ENCODE measurements at regions not wholly inside any gene's neighbourhood (a gene's known extent, or its start where the extent isn't known, plus 50 kb on each side); places are given as distances from the start of the nearest gene placed in this dataset.

DNA sequence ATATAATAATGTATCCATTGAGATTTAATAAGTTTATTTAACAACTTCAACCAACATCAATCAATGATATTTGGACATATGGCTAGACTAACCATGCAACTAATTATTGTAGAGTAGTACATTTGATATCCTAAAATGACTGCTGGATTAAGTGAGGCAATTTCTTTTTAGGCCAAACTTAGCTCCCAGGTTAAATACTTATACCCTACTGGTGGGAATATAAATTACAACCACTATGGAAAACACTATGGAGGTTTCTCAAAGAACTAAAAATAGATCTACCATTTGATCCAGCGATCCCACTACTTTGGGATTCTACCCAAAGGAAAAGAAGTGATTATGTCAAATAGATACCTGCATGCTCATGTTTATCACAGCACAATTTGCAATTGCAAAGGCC, 345.8 kb downstream of the RBM26 start:
- Histone ChIP-seq H3K4me3 (no peak overlapping the region), H3K4me1 (no peaks in the 10 kb centered on the region), H3K36me3 (replicated peaks in 1 of 2; ENCODE audit: insufficient read depth in 1 of 2, low read depth in 2 of 2) (no peaks in the 10 kb centered on the region), H3K27ac (no peak overlapping the region), H3K9me3 (no peaks in the 10 kb centered on the region), H3K27me3 (no peaks in the 10 kb centered on the region)
- ATAC-seq (no peak), DNase-seq (no peak)
- no peak for TF ChIP-seq POLR2A (IDR thresholded peaks at IDR 0.05)
- TF ChIP-seq, protein P1, sequence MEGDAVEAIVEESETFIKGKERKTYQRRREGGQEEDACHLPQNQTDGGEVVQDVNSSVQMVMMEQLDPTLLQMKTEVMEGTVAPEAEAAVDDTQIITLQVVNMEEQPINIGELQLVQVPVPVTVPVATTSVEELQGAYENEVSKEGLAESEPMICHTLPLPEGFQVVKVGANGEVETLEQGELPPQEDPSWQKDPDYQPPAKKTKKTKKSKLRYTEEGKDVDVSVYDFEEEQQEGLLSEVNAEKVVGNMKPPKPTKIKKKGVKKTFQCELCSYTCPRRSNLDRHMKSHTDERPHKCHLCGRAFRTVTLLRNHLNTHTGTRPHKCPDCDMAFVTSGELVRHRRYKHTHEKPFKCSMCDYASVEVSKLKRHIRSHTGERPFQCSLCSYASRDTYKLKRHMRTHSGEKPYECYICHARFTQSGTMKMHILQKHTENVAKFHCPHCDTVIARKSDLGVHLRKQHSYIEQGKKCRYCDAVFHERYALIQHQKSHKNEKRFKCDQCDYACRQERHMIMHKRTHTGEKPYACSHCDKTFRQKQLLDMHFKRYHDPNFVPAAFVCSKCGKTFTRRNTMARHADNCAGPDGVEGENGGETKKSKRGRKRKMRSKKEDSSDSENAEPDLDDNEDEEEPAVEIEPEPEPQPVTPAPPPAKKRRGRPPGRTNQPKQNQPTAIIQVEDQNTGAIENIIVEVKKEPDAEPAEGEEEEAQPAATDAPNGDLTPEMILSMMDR (IDR thresholded peaks at IDR 0.05) = no peak
- WGBS, 2 donors = 71 to 74% methylated on average over 1 of the region's 1 CpG
- intact Hi-C loops (cut with DNase I) = no loop called here

- no peaks in the 10 kb centered on the region for H3K9me3 ChIP-seq
- H3K36me3 ChIP-seq (replicated peaks in 1 of 2; ENCODE audit: insufficient read depth in 1 of 2, low read depth in 2 of 2) = no peaks in the 10 kb centered on the region
- DNase-seq = no peak
- no peak overlapping the region for H3K27ac ChIP-seq
- WGBS, 2 donors = 66 to 70% methylated on average over 6 of the region's 6 CpGs
- no peaks in the 10 kb centered on the region for H3K4me1 ChIP-seq
- no peaks in the 10 kb centered on the region for H3K27me3 ChIP-seq
- no peak for ATAC-seq
- TF ChIP-seq POLR2A (IDR thresholded peaks at IDR 0.05) = no peak
- TF ChIP-seq, protein P1 (IDR thresholded peaks at IDR 0.05) = no peak
- intact Hi-C loops (cut with DNase I) = no loop called here
- no peak overlapping the region for H3K4me3 ChIP-seq
Observed at GRCh38 chr13:79056706-79057105, 349.3 kb downstream of the RBM26 start.

- Histone ChIP-seq H3K27me3 (no peaks in the 10 kb centered on the region), H3K4me3 (no peak overlapping the region), H3K36me3 (replicated peaks in 1 of 2; ENCODE audit: insufficient read depth in 1 of 2, low read depth in 2 of 2) (no peaks in the 10 kb centered on the region), H3K27ac (no peak overlapping the region), H3K9me3 (no peaks in the 10 kb centered on the region), H3K4me1 (no peaks in the 10 kb centered on the region)
- TF ChIP-seq, protein P1 (IDR thresholded peaks at IDR 0.05) = no peak
- TF ChIP-seq POLR2A (IDR thresholded peaks at IDR 0.05) = no peak
- ATAC-seq (no peak), DNase-seq (no peak)
- 38 to 68% methylated on average over 1 of the region's 1 CpG for WGBS, 2 donors
- intact Hi-C loops (cut with DNase I) = no loop called here
Observed at GRCh38 chr13:79051472-79051871, 354.6 kb downstream of the RBM26 start.

- intact Hi-C loops (cut with DNase I) = no loop called here
- ATAC-seq = no peak
- H3K9me3 ChIP-seq = no peaks in the 10 kb centered on the region
Observed at GRCh38 chr13:79044415-79044814, 361.6 kb downstream of the RBM26 start.

GRCh38 chr13:79043208-79043607, 362.8 kb downstream of the RBM26 start:
- TF ChIP-seq, protein P1 (IDR thresholded peaks at IDR 0.05) = no peak
- no peak for TF ChIP-seq POLR2A (IDR thresholded peaks at IDR 0.05)
- H3K4me1 ChIP-seq = no peaks in the 10 kb centered on the region
- intact Hi-C loops (cut with DNase I) = no loop called here
- ATAC-seq = no peak
- H3K36me3 ChIP-seq (replicated peaks in 1 of 2; ENCODE audit: insufficient read depth in 1 of 2, low read depth in 2 of 2) = no peaks in the 10 kb centered on the region
- no peak overlapping the region for H3K4me3 ChIP-seq
- WGBS, 2 donors = 57 to 66% methylated on average over 4 of the region's 4 CpGs
- H3K27ac ChIP-seq = no peak overlapping the region
- DNase-seq = no peak
- no peaks in the 10 kb centered on the region for H3K27me3 ChIP-seq
- no peaks in the 10 kb centered on the region for H3K9me3 ChIP-seq

More at GRCh38 chr13:79044415-79044814, 361.6 kb downstream of the RBM26 start:
- no peaks in the 10 kb centered on the region for H3K4me1 ChIP-seq
- no peak overlapping the region for H3K27ac ChIP-seq
- no peak overlapping the region for H3K4me3 ChIP-seq
- 59 to 73% methylated on average over 3 of the region's 3 CpGs for WGBS, 2 donors
- no peaks in the 10 kb centered on the region for H3K27me3 ChIP-seq
- TF ChIP-seq POLR2A (IDR thresholded peaks at IDR 0.05) = no peak
- TF ChIP-seq, protein P1 (IDR thresholded peaks at IDR 0.05) = no peak
- no peak for DNase-seq
- H3K36me3 ChIP-seq (replicated peaks in 1 of 2; ENCODE audit: insufficient read depth in 1 of 2, low read depth in 2 of 2) = no peaks in the 10 kb centered on the region
